SK-N-SH treated with all-trans-retinoic acid at 6 μM for 48 hours (cell line): ENCODE measurements at regions not wholly inside any gene's neighbourhood (a gene's known extent, or its start where the extent isn't known, plus 50 kb on each side); places are given as distances from the start of the nearest gene placed in this dataset.

Experiments
- TOX ChIP-seq: fragments of 250-450 bp; sonication (Bioruptor Pico); IDR thresholded peaks from 2 replicates; pipeline ENCODE4 v1.8.0; 2021; ENCODE audit warnings: mild to moderate bottlenecking, moderate library complexity, borderline replicate concordance
- ZC3H10 ChIP-seq: fragments of 250-450 bp; sonication (Bioruptor Pico); IDR thresholded peaks from 2 replicates; pipeline ENCODE4 v1.5.1; 2021; ENCODE audit warnings: mild to moderate bottlenecking, moderate library complexity
- ZFP3 ChIP-seq: fragments of 250-450 bp; sonication (Bioruptor Pico); IDR thresholded peaks from 2 replicates; pipeline ENCODE4 v1.5.0; 2020; ENCODE audit warnings: mild to moderate bottlenecking, moderate library complexity
- ZFP30 ChIP-seq: fragments of 450-650 bp; formaldehyde crosslinking; IDR thresholded peaks from 2 replicates; pipeline ENCODE4 v1.5.0; 2022; ENCODE audit warnings: mild to moderate bottlenecking, moderate library complexity

DNA sequence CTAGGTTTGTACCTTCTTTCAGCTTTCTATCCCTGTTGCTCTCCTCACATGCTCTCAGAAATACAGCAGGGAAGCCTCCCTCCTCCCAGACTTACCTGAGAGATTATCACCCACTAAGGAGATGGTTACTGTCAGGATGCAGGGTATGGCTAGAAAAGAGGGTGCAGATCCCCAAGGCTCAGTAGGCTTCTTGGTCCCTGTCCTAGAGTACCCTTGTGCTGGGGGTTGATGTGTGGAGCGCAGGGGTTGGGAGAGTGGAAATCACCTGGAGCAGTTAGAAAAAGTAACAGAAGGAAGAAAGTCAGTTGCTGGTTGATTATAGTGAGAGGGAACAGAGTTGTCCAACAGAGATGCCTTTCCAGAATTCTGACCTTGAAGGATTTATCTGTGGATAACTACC lies 80.2 kb downstream of the CNGA2 start:
- TF ChIP-seq TOX (CRISPR knock-in tag) (no peak), ZC3H10 (CRISPR knock-in tag) (no peak), ZFP3 (CRISPR knock-in tag) (no peak), ZFP30 (no peak)
